ENCODE measurements at regions not wholly inside any gene's neighbourhood (a gene's known extent, or its start where the extent isn't known, plus 50 kb on each side); places are given as distances from the start of the nearest gene placed in this dataset.

- DNase-seq (ENCODE audit: low spot score) (no peak), ATAC-seq (ENCODE audit: insufficient number of reproducible peaks, low FRiP score, low read depth) (no peak)
- Histone ChIP-seq H3K27me3 (replicated peaks; ENCODE audit: insufficient read depth) (no peaks in the 10 kb centered on the region), H3K4me1 (ENCODE audit: control insufficient read depth in 1 of 2, low read depth in 2 of 2) (no peaks in the 10 kb centered on the region), H3K36me3 (no peaks in the 10 kb centered on the region), H3K9me3 (no peaks in the 10 kb centered on the region), H3K4me3 (no peak overlapping the region), H3K27ac (no peak overlapping the region)
- no peak for TF ChIP-seq CTCF (IDR thresholded peaks at IDR 0.05)
These were observed 144.9 kb downstream of the BARX1 start for GRCh38 chr9:93810028-93810971.

GRCh38 chr9:93809204-93809940 lies 145.8 kb downstream of the BARX1 start:
- no peak for TF ChIP-seq CTCF (IDR thresholded peaks at IDR 0.05)
- no peak overlapping the region for H3K27ac ChIP-seq
- no peaks in the 10 kb centered on the region for H3K36me3 ChIP-seq
- no peaks in the 10 kb centered on the region for H3K4me1 ChIP-seq (ENCODE audit: control insufficient read depth in 1 of 2, low read depth in 2 of 2)
- no peak for ATAC-seq (ENCODE audit: insufficient number of reproducible peaks, low FRiP score, low read depth)
- H3K27me3 ChIP-seq (replicated peaks; ENCODE audit: insufficient read depth), result no peaks in the 10 kb centered on the region
- no peak overlapping the region for H3K4me3 ChIP-seq
- no peaks in the 10 kb centered on the region for H3K9me3 ChIP-seq
- DNase-seq (ENCODE audit: low spot score), result no peak

- no peak for DNase-seq (ENCODE audit: low spot score)
- H3K4me3 ChIP-seq, result no peak overlapping the region
- no peak for ATAC-seq (ENCODE audit: insufficient number of reproducible peaks, low FRiP score, low read depth)
These were observed 146.8 kb downstream of the BARX1 start for GRCh38 chr9:93808115-93809029.

GRCh38 chr9:93807166-93808074 lies 147.7 kb downstream of the BARX1 start:
- no peak for ATAC-seq (ENCODE audit: insufficient number of reproducible peaks, low FRiP score, low read depth)
- no peak overlapping the region for H3K4me3 ChIP-seq
- no peak for DNase-seq (ENCODE audit: low spot score)
- no peaks in the 10 kb centered on the region for H3K4me1 ChIP-seq (ENCODE audit: control insufficient read depth in 1 of 2, low read depth in 2 of 2)
- H3K27ac ChIP-seq, result no peak overlapping the region
- TF ChIP-seq CTCF (IDR thresholded peaks at IDR 0.05), result no peak
- H3K36me3 ChIP-seq, result no peaks in the 10 kb centered on the region
- no peaks in the 10 kb centered on the region for H3K27me3 ChIP-seq (replicated peaks; ENCODE audit: insufficient read depth)
- H3K9me3 ChIP-seq, result no peaks in the 10 kb centered on the region

More at GRCh38 chr9:93808115-93809029, 146.8 kb downstream of the BARX1 start:
- Histone ChIP-seq H3K36me3 (no peaks in the 10 kb centered on the region), H3K27me3 (replicated peaks; ENCODE audit: insufficient read depth) (no peaks in the 10 kb centered on the region), H3K9me3 (no peaks in the 10 kb centered on the region), H3K4me1 (ENCODE audit: control insufficient read depth in 1 of 2, low read depth in 2 of 2) (no peaks in the 10 kb centered on the region), H3K27ac (no peak overlapping the region)
- no peak for TF ChIP-seq CTCF (IDR thresholded peaks at IDR 0.05)
